ENCODE measurements at regions not wholly inside any gene's neighbourhood (a gene's known extent, or its start where the extent isn't known, plus 50 kb on each side); places are given as distances from the start of the nearest gene placed in this dataset.

DNA sequence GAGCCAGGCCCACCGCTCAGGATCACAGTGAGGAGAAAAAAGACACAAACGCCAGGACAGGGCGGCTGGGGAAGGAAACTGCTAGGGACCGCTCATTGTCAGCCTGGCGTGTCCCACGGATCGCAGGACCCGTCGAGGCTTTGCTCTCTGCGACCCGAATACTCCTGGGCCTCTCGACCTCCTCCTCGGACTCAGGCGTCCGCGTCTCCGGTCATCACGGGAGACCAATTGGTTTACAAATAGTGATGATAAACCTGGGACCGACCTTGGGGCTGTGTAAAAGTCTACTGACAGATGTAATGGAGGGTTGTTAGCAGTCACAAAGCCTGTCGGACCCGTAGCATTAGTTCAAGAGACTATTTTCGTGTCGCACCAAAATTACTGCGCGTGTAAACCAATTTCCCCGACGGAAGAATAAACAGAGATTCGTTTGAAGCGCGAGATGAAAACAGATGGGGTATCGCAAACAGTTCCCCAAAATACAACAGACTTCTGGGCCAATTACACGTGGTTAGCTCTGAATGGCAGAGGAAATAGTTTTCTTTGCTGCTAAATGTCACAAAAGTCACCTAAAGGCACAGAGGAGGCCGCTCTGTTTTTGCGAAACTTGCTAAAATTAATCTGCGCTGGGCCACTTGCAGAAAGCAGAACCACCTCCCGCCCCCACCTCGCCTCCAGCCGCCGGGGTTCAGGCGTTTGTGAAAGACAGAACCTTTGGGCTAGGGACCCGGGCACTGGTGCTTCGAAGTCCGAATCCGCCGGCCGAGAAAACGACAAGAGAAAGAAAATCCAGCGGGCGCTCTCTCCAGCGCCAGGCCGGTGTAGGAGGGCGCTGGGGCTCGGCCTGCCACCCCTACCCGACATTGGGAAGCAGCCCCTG, 67.6 kb downstream of the FOXD1 start:
- Histone ChIP-seq H3K36me3 (ENCODE audit: insufficient read depth, low read length) (no peaks in the 10 kb centered on the region), H3K4me1 (ENCODE audit: insufficient read depth, low read length) (no peaks in the 10 kb centered on the region), H3K9me3 (ENCODE audit: control insufficient read depth, insufficient read depth, low read length) (peaks cover 13% of the 10 kb centered on the region), H3K9ac (ENCODE audit: low read depth, low read length) (no peak overlapping the region)

GRCh38 chr5:73380041-73380440, 68.5 kb downstream of the FOXD1 start:
- H3K4me1 ChIP-seq (ENCODE audit: insufficient read depth, low read length) = no peaks in the 10 kb centered on the region
- H3K36me3 ChIP-seq (ENCODE audit: insufficient read depth, low read length) = no peaks in the 10 kb centered on the region
- no peak overlapping the region for H3K9ac ChIP-seq (ENCODE audit: low read depth, low read length)
- H3K9me3 ChIP-seq (ENCODE audit: control insufficient read depth, insufficient read depth, low read length) = peaks cover 6% of the 10 kb centered on the region

- H3K9me3 ChIP-seq (ENCODE audit: control insufficient read depth, insufficient read depth, low read length) = no peaks in the 10 kb centered on the region; the same call in 1 of the 2 replicates
- no peaks in the 10 kb centered on the region for H3K4me1 ChIP-seq (ENCODE audit: insufficient read depth, low read length)
- H3K9ac ChIP-seq (ENCODE audit: low read depth, low read length) = no peak overlapping the region
- H3K36me3 ChIP-seq (ENCODE audit: insufficient read depth, low read length) = no peaks in the 10 kb centered on the region
Observed at GRCh38 chr5:73379435-73379834, 69.1 kb downstream of the FOXD1 start.

DNA sequence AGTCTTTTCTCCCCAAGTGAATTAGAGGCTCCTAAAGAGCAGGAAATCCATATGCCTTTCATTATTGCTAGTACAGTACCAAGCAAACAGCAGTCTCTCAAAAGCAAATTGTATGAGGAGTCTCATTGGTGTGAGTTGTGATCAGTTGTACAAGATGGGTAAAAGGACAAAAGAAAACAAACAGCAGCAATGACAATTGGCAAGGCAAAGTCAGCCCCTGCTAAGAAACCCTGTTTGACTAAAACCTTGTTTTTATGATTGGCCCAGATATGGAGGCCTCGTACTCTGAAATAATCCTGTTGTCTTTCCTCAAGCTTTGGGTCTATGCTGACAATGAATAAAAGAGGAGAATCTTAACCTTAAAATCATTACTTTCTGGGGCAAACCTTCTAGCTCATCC, 69.8 kb downstream of the FOXD1 start:
- H3K36me3 ChIP-seq (ENCODE audit: insufficient read depth, low read length) = no peaks in the 10 kb centered on the region
- H3K9me3 ChIP-seq (ENCODE audit: control insufficient read depth, insufficient read depth, low read length) = no peaks in the 10 kb centered on the region; the same call in 1 of the 2 replicates
- no peaks in the 10 kb centered on the region for H3K4me1 ChIP-seq (ENCODE audit: insufficient read depth, low read length)
- no peak overlapping the region for H3K9ac ChIP-seq (ENCODE audit: low read depth, low read length)

DNA sequence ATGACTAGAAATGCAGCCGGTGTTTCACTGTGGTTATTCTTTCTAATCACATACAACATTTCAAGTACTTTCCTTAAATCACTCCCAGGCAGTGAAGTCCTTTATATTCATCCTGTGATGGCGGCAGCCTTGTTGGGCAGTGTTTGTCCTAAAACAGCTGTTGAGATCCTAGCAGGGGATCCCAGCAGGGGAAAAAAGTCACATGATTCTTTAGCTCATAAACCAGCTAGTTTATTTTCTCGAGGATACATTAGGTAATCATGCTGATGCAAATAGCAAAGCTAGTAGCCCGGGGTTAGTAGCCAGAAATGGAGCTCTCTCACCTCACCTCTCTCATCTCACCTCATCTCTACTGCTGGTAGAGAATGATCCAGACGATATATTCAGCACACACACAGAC, 70.5 kb downstream of the FOXD1 start:
- Histone ChIP-seq H3K9me3 (ENCODE audit: control insufficient read depth, insufficient read depth, low read length) (no peaks in the 10 kb centered on the region), H3K9ac (ENCODE audit: low read depth, low read length) (no peak overlapping the region), H3K36me3 (ENCODE audit: insufficient read depth, low read length) (no peaks in the 10 kb centered on the region), H3K4me1 (ENCODE audit: insufficient read depth, low read length) (no peaks in the 10 kb centered on the region)

DNA sequence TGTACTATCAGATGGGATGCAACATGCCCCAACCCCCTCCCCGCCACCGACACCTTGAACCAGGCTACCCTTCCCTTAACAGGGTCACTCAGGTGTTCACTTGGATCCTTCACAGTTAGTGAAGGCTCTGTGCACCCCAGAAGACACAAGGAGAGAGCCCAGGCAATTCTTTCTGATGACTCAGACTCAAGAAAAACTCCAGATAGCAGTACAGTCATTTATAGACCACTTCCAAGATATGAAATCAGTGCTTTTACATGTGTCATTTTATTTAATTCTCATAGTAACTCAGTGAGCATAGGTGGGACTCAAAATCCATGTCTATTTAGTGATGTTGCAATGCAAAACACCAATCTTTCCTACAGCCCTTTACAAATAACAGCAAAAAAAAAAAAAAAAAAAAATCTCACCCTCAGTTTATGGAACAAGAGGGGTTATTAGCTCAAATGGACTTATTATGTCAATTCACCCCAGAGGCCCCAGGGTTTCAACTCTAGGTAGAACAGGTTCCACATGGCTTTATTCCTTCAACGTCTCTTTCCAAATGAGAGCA, 71.9 kb downstream of the FOXD1 start:
- no peaks in the 10 kb centered on the region for H3K9me3 ChIP-seq (ENCODE audit: control insufficient read depth, insufficient read depth, low read length)

DNA sequence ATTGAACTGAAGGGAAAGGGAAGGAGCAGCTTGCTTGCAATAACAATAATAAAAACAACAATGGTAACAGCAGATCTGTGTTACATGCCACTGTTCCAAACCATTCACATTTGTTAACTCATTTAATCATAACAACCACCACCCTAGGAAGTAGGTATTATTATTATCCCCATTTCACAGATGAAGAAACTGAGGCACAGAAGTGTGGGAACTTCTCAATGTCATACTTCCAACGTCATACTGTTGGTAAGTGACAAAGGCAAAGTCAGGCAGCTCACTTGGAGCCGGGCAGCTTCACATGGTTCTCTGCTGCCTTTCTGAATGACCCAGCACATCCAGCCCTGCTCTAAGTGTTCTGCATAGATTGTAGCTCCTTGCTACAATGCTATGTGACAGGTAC, 72.6 kb downstream of the FOXD1 start:
- Histone ChIP-seq H3K4me1 (ENCODE audit: insufficient read depth, low read length) (peaks cover 6% of the 10 kb centered on the region; the same call in 1 of the 2 replicates), H3K9ac (ENCODE audit: low read depth, low read length) (no peak overlapping the region), H3K9me3 (ENCODE audit: control insufficient read depth, insufficient read depth, low read length) (no peaks in the 10 kb centered on the region), H3K36me3 (ENCODE audit: insufficient read depth, low read length) (no peaks in the 10 kb centered on the region)

More for the DNA sequence above, 71.9 kb downstream of the FOXD1 start:
- H3K4me1 ChIP-seq (ENCODE audit: insufficient read depth, low read length) = no peaks in the 10 kb centered on the region
- no peaks in the 10 kb centered on the region for H3K36me3 ChIP-seq (ENCODE audit: insufficient read depth, low read length)
- no peak overlapping the region for H3K9ac ChIP-seq (ENCODE audit: low read depth, low read length)

DNA sequence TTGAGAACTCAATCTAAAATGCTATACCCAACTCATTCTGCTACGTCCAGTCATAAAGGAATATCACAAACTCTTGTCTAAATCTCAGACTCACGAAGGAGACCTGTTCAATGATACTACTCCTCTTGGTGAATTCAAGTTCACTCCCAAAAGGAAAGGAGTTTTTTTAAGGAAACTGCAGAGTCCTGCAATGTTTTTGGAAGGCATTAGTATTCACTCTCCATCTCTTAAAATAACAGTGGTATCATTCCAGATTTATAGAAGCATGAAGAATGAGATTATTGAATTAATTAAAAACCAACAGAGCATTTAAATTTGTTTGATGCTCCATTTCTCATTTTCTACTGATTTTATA, 73.4 kb downstream of the FOXD1 start:
- H3K9ac ChIP-seq (ENCODE audit: low read depth, low read length) = no peak overlapping the region

GRCh38 chr5:73374520-73375190, 73.9 kb downstream of the FOXD1 start:
- Histone ChIP-seq H3K4me1 (ENCODE audit: insufficient read depth, low read length) (peaks cover 15% of the 10 kb centered on the region; the same call in 1 of the 2 replicates), H3K9me3 (ENCODE audit: control insufficient read depth, insufficient read depth, low read length) (no peaks in the 10 kb centered on the region; the same call in 1 of the 2 replicates), H3K36me3 (ENCODE audit: insufficient read depth, low read length) (no peaks in the 10 kb centered on the region), H3K9ac (ENCODE audit: low read depth, low read length) (no peak overlapping the region)

More for the DNA sequence above, 73.4 kb downstream of the FOXD1 start:
- Histone ChIP-seq H3K9me3 (ENCODE audit: control insufficient read depth, insufficient read depth, low read length) (no peaks in the 10 kb centered on the region), H3K36me3 (ENCODE audit: insufficient read depth, low read length) (no peaks in the 10 kb centered on the region), H3K4me1 (ENCODE audit: insufficient read depth, low read length) (peaks cover 11% of the 10 kb centered on the region; the same call in 1 of the 2 replicates)

- no peak overlapping the region for H3K9ac ChIP-seq (ENCODE audit: low read depth, low read length)
- no peaks in the 10 kb centered on the region for H3K36me3 ChIP-seq (ENCODE audit: insufficient read depth, low read length)
- peaks cover 15% of the 10 kb centered on the region; the same call in 1 of the 2 replicates for H3K4me1 ChIP-seq (ENCODE audit: insufficient read depth, low read length)
- H3K9me3 ChIP-seq (ENCODE audit: control insufficient read depth, insufficient read depth, low read length) = no peaks in the 10 kb centered on the region; the same call in 1 of the 2 replicates
Observed at GRCh38 chr5:73373814-73374510, 74.6 kb downstream of the FOXD1 start.

DNA sequence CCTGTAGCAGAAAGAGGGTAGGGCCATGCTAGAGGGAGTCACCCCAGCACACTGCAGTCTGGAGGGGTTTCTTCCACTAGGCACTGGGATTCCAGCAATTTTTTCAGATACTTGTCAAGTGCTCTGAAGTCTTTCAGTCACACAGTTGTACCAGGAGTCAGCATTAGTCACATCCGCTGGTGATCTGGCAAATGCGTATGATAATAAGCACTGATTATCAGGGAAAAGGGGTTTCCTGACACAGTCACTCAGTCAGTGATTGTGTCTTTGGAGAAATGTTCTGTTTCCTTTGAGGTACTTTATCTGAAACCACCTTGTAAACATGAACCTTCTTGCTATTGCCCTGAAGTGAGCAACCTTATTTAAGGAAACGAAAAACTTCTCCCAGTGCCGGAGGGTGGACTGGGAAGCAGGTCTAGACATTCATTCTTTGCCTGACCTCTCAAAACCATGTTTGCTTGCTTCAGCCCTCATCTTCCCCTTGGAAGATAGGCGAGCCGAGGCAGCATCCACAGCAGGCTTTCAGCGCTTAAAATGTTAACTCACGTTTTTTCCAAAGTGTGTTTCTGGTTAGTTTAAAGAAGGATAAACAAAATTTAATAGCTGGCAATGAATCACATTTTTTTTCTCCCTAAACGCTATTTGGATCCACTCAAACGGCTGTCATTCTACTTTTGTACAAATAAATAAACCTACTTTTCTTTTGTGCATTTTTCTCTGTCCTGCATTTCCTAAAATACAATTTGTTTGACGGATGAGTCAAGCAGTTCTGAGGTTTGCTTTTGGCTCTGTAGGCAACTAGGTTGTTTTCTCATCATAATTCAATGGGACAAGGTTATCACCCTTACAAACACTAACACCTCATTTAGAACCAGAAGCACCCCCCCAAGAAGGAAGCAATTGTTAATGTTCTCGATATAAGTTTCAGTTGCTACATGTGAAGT, 77.7 kb downstream of the FOXD1 start:
- Histone ChIP-seq H3K4me1 (ENCODE audit: insufficient read depth, low read length) (peaks cover 15% of the 10 kb centered on the region; the same call in 1 of the 2 replicates), H3K9me3 (ENCODE audit: control insufficient read depth, insufficient read depth, low read length) (no peaks in the 10 kb centered on the region; the same call in 1 of the 2 replicates), H3K36me3 (ENCODE audit: insufficient read depth, low read length) (no peaks in the 10 kb centered on the region), H3K9ac (ENCODE audit: low read depth, low read length) (no peak overlapping the region)

GRCh38 chr5:73370095-73370494, 78.5 kb downstream of the FOXD1 start:
- H3K9ac ChIP-seq (ENCODE audit: low read depth, low read length) = no peak overlapping the region
- H3K4me1 ChIP-seq (ENCODE audit: insufficient read depth, low read length) = peaks cover 20% of the 10 kb centered on the region; the same call in 1 of the 2 replicates
- H3K36me3 ChIP-seq (ENCODE audit: insufficient read depth, low read length) = no peaks in the 10 kb centered on the region
- H3K9me3 ChIP-seq (ENCODE audit: control insufficient read depth, insufficient read depth, low read length) = no peaks in the 10 kb centered on the region; the same call in 1 of the 2 replicates

DNA sequence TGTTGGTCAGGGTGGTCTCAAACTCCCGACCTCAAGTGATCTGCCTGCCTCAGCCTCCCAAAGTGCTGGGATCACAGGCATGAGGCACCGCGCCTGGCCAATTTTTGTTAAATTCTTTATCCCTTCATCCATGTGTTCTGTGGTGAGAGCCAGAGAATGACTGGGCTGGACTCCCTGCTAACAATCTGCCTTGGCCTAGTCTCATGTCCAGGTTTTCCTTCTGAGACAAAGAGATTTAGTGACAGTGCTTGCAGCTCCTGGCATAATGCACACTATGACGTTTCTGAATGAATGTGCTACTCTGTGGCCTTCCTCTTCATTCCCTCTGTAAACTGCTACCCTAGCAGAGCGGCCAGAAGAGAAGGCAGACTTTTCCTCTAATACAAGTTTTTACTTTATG, 79.3 kb downstream of the FOXD1 start:
- H3K4me1 ChIP-seq (ENCODE audit: insufficient read depth, low read length) = peaks cover 21% of the 10 kb centered on the region; the same call in 1 of the 2 replicates

More for the DNA sequence above, 79.3 kb downstream of the FOXD1 start:
- Histone ChIP-seq H3K36me3 (ENCODE audit: insufficient read depth, low read length) (no peaks in the 10 kb centered on the region), H3K9ac (ENCODE audit: low read depth, low read length) (no peak overlapping the region), H3K9me3 (ENCODE audit: control insufficient read depth, insufficient read depth, low read length) (no peaks in the 10 kb centered on the region; the same call in 1 of the 2 replicates)
